Neural progenitor cell (in vitro differentiated cells): ENCODE measurements at regions not wholly inside any gene's neighbourhood (a gene's known extent, or its start where the extent isn't known, plus 50 kb on each side); places are given as distances from the start of the nearest gene placed in this dataset.

Experiments
- CTCF ChIP-seq: fragments of 200-600 bp; sonication (generic); IDR thresholded peaks from 2 replicates; pipeline ENCODE4 v1.5.1; 2017; ENCODE audit warnings: antibody characterized with exemption, mild to moderate bottlenecking
- EZH2phosphoT487 ChIP-seq: fragments of 200-600 bp; sonication (generic); IDR thresholded peaks from 2 replicates; pipeline ENCODE4 v1.6.1; 2017; ENCODE audit warnings: antibody characterized with exemption

DNA sequence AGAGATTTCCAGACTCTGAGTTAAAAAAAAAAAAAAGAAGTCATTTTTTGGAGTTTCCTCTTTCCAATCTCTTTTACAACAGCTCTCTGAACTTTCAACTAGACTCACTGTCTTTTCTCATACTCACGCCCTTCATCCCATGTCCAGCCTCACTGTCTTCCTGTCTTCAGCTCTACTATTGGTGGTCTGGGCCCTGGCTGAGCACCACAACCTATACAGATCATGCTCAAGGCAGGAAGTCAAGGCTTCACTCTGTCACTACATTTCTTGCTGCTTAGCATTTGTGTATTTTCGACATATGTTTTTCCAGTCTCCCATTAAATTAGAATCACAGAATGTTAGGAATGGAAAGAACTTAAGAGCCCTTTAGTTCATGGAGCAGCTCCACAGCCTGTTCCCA lies 106.4 kb upstream of the PPP2R5A start:
- TF ChIP-seq CTCF (no peak), EZH2phosphoT487 (no peak)
